ENCODE measurements at regions not wholly inside any gene's neighbourhood (a gene's known extent, or its start where the extent isn't known, plus 50 kb on each side); places are given as distances from the start of the nearest gene placed in this dataset.

DNA sequence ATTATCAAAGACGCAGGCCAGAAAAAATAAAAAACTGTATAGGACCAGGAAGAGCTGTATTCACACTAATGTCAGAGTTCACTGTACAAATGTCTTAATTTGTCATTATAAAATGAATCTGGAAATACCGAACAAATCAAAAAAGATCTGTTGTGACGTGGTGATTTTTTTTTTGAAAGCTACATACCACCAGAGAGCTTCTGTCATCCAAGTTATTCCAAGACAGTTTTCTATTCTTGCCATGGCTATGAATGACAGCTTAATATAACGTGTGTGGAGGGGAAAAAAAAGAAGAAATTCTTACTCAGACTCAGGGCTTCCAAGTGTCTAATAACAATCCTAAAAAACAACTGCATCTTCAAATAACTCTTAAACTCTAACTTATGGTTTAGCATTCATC, 328.8 kb upstream of the BTBD3 start (continued):
- TF ChIP-seq EGR1 (IDR thresholded peaks at IDR 0.05; ENCODE audit: borderline replicate concordance, low read depth, low read length) (no peak), YY1 (IDR thresholded peaks at IDR 0.05; ENCODE audit: low read depth, low read length) (no peak), JUND (IDR thresholded peaks at IDR 0.05; ENCODE audit: low read length) (no peak), POLR2AphosphoS5 (IDR thresholded peaks at IDR 0.05; ENCODE audit: low read depth, low read length) (no peak)
- TF ChIP-seq, protein P1, sequence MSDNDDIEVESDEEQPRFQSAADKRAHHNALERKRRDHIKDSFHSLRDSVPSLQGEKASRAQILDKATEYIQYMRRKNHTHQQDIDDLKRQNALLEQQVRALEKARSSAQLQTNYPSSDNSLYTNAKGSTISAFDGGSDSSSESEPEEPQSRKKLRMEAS (IDR thresholded peaks at IDR 0.05) = no peak

Measured in H1 (cell line).